OCI-LY7 (cell line): ENCODE measurements at regions not wholly inside any gene's neighbourhood (a gene's known extent, or its start where the extent isn't known, plus 50 kb on each side); places are given as distances from the start of the nearest gene placed in this dataset.

Source experiments
- CTCF ChIP-seq: fragments of 200-600 bp; sonication (generic); conservative IDR thresholded peaks from 2 replicates; pipeline ENCODE4 v1.5.1; 2014; ENCODE audit warnings: mild to moderate bottlenecking, antibody characterized with exemption, low read length, moderate library complexity, mixed read lengths
- EZH2phosphoT487 ChIP-seq: fragments of 200-600 bp; sonication (generic); IDR thresholded peaks from 2 replicates; pipeline ENCODE4 v1.6.1; 2018; ENCODE audit warnings: low read depth, borderline replicate concordance, mild to moderate bottlenecking, mixed run types, antibody characterized with exemption, low read length, moderate library complexity, mixed read lengths

DNA sequence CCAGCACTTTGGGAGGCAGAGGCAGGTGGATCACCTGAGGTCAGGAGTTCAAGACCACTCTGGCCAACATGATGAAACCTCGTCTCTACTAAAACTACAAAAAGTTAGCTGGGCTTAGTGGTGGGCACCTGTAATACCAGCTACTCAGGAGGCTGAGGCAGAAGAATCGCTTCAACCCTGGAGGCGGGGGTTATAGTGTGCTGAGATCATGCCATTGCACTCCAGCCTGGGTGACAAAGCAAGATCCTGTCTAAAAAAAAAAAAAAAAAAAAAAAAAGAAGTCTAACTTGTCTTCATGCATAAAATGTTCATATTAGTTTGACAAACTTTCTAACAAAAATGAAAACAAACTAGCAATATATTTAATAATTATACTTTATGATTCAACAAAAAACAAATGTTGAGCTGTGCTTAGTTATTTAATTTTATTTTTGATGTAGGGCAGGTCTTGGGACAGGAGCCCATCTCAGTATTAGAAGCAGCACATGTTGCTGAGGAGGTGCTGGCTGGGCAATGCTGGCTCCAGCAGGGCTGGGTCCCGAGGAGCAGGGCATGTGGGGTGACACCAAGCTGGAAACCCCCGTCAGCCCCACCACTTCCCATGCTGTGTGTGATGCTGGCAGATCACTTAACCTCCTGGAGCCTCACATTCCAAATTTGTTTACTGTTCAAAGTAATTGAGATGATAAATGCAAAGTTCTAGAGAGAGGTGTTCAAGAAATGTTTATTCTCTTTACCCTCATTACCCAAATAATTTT is 335.3 kb upstream of the KLF6 start:
- TF ChIP-seq CTCF (no peak), EZH2phosphoT487 (no peak)
